22Rv1 (cell line): ENCODE measurements at regions not wholly inside any gene's neighbourhood (a gene's known extent, or its start where the extent isn't known, plus 50 kb on each side); places are given as distances from the start of the nearest gene placed in this dataset.

Source experiments
- CTCF ChIP-seq: fragments of 450-650 bp; IDR thresholded peaks from 2 replicates; pipeline ENCODE4 v1.5.1; 2017; ENCODE audit warnings: mild to moderate bottlenecking
- ZFX ChIP-seq: fragments of 450-650 bp; IDR thresholded peaks from 2 replicates; pipeline ENCODE4 v1.6.1; 2017; ENCODE audit warnings: antibody characterized with exemption, borderline replicate concordance

GRCh38 chrX:131845771-131846170 is 177.3 kb upstream of the STK26 start:
- no peak for TF ChIP-seq CTCF
- TF ChIP-seq ZFX: no peak
